ENCODE measurements at regions not wholly inside any gene's neighbourhood (a gene's known extent, or its start where the extent isn't known, plus 50 kb on each side); places are given as distances from the start of the nearest gene placed in this dataset.

- DNase-seq (ENCODE audit: low spot score), result no peak
Measured at GRCh38 chr15:25959100-25959499, 96.0 kb upstream of the ATP10A start.

- DNase-seq (ENCODE audit: low spot score), result no peak
Measured at GRCh38 chr15:25955628-25956027, 92.5 kb upstream of the ATP10A start.

- no peak for DNase-seq (ENCODE audit: low spot score)
Measured at GRCh38 chr15:25954398-25954797, 91.3 kb upstream of the ATP10A start.

GRCh38 chr15:25950014-25950413 is 86.9 kb upstream of the ATP10A start:
- no peak for DNase-seq (ENCODE audit: low spot score)

- peak; percentile 12 for DNase-seq (ENCODE audit: low spot score)
Measured at GRCh38 chr15:25947323-25948314, 84.5 kb upstream of the ATP10A start.

- DNase-seq (ENCODE audit: low spot score), result no peak
Measured at GRCh38 chr15:25946241-25946805, 83.2 kb upstream of the ATP10A start.

- DNase-seq (ENCODE audit: low spot score), result no peak
Measured at GRCh38 chr15:25944386-25944785, 81.3 kb upstream of the ATP10A start.

GRCh38 chr15:25943831-25944230 is 80.7 kb upstream of the ATP10A start:
- no peak for DNase-seq (ENCODE audit: low spot score)

- DNase-seq (ENCODE audit: low spot score), result no peak
Measured at GRCh38 chr15:25939122-25939521, 76.0 kb upstream of the ATP10A start.

- DNase-seq (ENCODE audit: low spot score), result no peak
Measured at GRCh38 chr15:25937796-25938195, 74.7 kb upstream of the ATP10A start.

- DNase-seq (ENCODE audit: low spot score), result peak; percentile 3
Measured at GRCh38 chr15:25936004-25936403, 72.9 kb upstream of the ATP10A start.

- DNase-seq (ENCODE audit: low spot score), result peak; percentile 21
Measured at GRCh38 chr15:25933456-25934158, 70.5 kb upstream of the ATP10A start.

- no peak for DNase-seq (ENCODE audit: low spot score)
Measured at GRCh38 chr15:25932696-25933095, 69.6 kb upstream of the ATP10A start.

- no peak for DNase-seq (ENCODE audit: low spot score)
Measured at GRCh38 chr15:25931851-25932250, 68.7 kb upstream of the ATP10A start.

- no peak for DNase-seq (ENCODE audit: low spot score)
Measured at GRCh38 chr15:25930931-25931330, 67.8 kb upstream of the ATP10A start.

All from RKO (cell line).